Right lobe of liver (tissue), 6 donors: ENCODE measurements at regions not wholly inside any gene's neighbourhood (a gene's known extent, or its start where the extent isn't known, plus 50 kb on each side); places are given as distances from the start of the nearest gene placed in this dataset.

Experiments
- ATAC-seq, 4 donors: fragments of 200-7000 bp; cut with Tn5 transposase; one replicate each; pipeline ENCODE4 v1.9.1; 2020; ENCODE audit warnings: mild to moderate bottlenecking in 4 of 4, moderate library complexity in 4 of 4
- DNase-seq, 3 donors: peaks; one replicate each; pipeline ENCODE4 v3.0.0-alpha.2; 2020
- H3K27ac ChIP-seq, 3 donors: fragments of 200-600 bp; one replicate each; pipeline ENCODE4 v1.8.0; 2022
- H3K27me3 ChIP-seq, 2 donors: fragments of 200-600 bp; one replicate each; pipeline ENCODE4 v1.8.0; 2022
- H3K36me3 ChIP-seq, 4 donors: fragments of 200-600 bp; sonication (generic) in 1 of 4; one replicate each; pipeline versions ENCODE4 v1.5.1 to v1.8.0; 2017 to 2022; ENCODE audit warnings: control low read depth in 1 of 4
- H3K4me1 ChIP-seq, 4 donors: fragments of 200-600 bp; sonication (generic) in 1 of 4; one replicate each; pipeline versions ENCODE4 v1.5.1 to v1.8.0; 2017 to 2022; ENCODE audit warnings: control low read depth in 1 of 4
- H3K4me3 ChIP-seq, 3 donors: fragments of 200-600 bp; one replicate each; pipeline ENCODE4 v1.8.0; 2022
- H3K9me3 ChIP-seq, 4 donors: fragments of 200-600 bp; sonication (generic) in 1 of 4; one replicate each; pipeline versions ENCODE4 v1.5.1 to v1.8.0; 2017 to 2022; ENCODE audit warnings: control low read depth in 1 of 4
- POLR2A ChIP-seq: fragments of 450-650 bp; IDR thresholded peaks from one replicate; pipeline ENCODE4 v1.6.1; 2017; ENCODE audit warnings: antibody characterized with exemption, mild to moderate bottlenecking
- WGBS: methylation state at CpG from one replicate; pipeline ENCODE4 v1.1.6; 2018; ENCODE audit warnings: low coverage, low lambda C conversion rate; ENCODE audit not compliant: insufficient coverage; ENCODE audit errors: missing lambda C conversion rate; 5-methylcytosine and 5-hydroxymethylcytosine counted together
- intact Hi-C, 2 donors: fragments of 100-400 bp; cut with DNase I; formaldehyde crosslinking; loops; one replicate each; pipeline versions ENCODE4 v1.11.2 to v1.14.1; 2022
- TF ChIP-seq, protein P1 (sequence below), 4 donors: fragments of 200-600 bp in 3 of 4; fragments of 450-650 bp in 1 of 4; IDR thresholded peaks; one replicate each; pipeline versions ENCODE4 v1.5.1 to v1.8.0; 2016 to 2022; ENCODE audit warnings: antibody characterized with exemption in 4 of 4, mild to moderate bottlenecking in 2 of 4
- donor health status: DM: no; HTN: yes; CAD: no.
- donor health status: DM: no; HTN: no; CAD: no.
- donor health status: DM: no; HTN: no; CAD: no.
- donor health status: DM: no; HTN: yes; CAD: no.
- donor health status: DM: no; HTN: yes; CAD: no.

- 42% methylated on average over 4 of the region's 4 CpGs for WGBS
Measured at GRCh38 chr6:133583907-133584427, 304.9 kb upstream of the TCF21 start.

DNA sequence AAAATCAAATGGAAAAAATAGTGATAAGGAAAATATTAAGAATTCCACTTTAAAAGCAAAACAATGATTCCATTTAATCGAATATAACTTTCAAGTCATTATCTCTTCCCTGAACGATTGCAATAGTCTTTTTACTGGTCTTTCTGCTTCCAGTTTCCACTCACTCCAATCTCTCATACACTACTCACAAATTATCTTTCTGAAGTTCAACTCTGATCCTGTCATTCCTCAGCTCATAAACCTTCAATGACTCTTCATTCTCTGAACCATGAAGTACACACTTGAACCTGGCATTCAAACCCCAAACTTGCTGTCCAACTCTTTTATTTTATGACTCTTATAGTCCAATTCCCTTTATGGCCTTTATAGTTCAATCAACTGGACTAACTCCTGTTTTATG lies 304.1 kb upstream of the TCF21 start:
- no peak for DNase-seq
- Histone ChIP-seq H3K4me1 (no peaks in the 10 kb centered on the region), H3K9me3 (no peaks in the 10 kb centered on the region), H3K4me3 (no peak overlapping the region), H3K36me3 (no peaks in the 10 kb centered on the region), H3K27me3 (no peaks in the 10 kb centered on the region), H3K27ac (no peak overlapping the region)
- TF ChIP-seq POLR2A, result no peak
- TF ChIP-seq, protein P1, sequence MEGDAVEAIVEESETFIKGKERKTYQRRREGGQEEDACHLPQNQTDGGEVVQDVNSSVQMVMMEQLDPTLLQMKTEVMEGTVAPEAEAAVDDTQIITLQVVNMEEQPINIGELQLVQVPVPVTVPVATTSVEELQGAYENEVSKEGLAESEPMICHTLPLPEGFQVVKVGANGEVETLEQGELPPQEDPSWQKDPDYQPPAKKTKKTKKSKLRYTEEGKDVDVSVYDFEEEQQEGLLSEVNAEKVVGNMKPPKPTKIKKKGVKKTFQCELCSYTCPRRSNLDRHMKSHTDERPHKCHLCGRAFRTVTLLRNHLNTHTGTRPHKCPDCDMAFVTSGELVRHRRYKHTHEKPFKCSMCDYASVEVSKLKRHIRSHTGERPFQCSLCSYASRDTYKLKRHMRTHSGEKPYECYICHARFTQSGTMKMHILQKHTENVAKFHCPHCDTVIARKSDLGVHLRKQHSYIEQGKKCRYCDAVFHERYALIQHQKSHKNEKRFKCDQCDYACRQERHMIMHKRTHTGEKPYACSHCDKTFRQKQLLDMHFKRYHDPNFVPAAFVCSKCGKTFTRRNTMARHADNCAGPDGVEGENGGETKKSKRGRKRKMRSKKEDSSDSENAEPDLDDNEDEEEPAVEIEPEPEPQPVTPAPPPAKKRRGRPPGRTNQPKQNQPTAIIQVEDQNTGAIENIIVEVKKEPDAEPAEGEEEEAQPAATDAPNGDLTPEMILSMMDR (IDR thresholded peaks at IDR 0.05), result no peak
- intact Hi-C loops, result no loop called here
- 53% methylated on average over 2 of the region's 2 CpGs for WGBS
- no peak for ATAC-seq

More at GRCh38 chr6:133583907-133584427, 304.9 kb upstream of the TCF21 start:
- no peak for ATAC-seq
- H3K27me3 ChIP-seq, result no peaks in the 10 kb centered on the region
- no peaks in the 10 kb centered on the region for H3K9me3 ChIP-seq
- intact Hi-C loops, result no loop called here
- H3K4me3 ChIP-seq, result no peak overlapping the region
- TF ChIP-seq, protein P1 (IDR thresholded peaks at IDR 0.05), result no peak
- no peak for TF ChIP-seq POLR2A
- H3K36me3 ChIP-seq, result no peaks in the 10 kb centered on the region
- H3K4me1 ChIP-seq, result no peaks in the 10 kb centered on the region
- DNase-seq, result no peak
- no peak overlapping the region for H3K27ac ChIP-seq

GRCh38 chr6:133585978-133586377 lies 302.9 kb upstream of the TCF21 start:
- no peak overlapping the region for H3K27ac ChIP-seq
- H3K4me3 ChIP-seq, result no peak overlapping the region
- 50% methylated on average over 2 of the region's 2 CpGs for WGBS
- H3K9me3 ChIP-seq, result no peaks in the 10 kb centered on the region
- no peaks in the 10 kb centered on the region for H3K27me3 ChIP-seq
- no peak for ATAC-seq
- TF ChIP-seq POLR2A, result no peak
- TF ChIP-seq, protein P1 (IDR thresholded peaks at IDR 0.05), result no peak
- DNase-seq, result no peak
- H3K36me3 ChIP-seq, result no peaks in the 10 kb centered on the region
- no peaks in the 10 kb centered on the region for H3K4me1 ChIP-seq
- intact Hi-C loops, result no loop called here

DNA sequence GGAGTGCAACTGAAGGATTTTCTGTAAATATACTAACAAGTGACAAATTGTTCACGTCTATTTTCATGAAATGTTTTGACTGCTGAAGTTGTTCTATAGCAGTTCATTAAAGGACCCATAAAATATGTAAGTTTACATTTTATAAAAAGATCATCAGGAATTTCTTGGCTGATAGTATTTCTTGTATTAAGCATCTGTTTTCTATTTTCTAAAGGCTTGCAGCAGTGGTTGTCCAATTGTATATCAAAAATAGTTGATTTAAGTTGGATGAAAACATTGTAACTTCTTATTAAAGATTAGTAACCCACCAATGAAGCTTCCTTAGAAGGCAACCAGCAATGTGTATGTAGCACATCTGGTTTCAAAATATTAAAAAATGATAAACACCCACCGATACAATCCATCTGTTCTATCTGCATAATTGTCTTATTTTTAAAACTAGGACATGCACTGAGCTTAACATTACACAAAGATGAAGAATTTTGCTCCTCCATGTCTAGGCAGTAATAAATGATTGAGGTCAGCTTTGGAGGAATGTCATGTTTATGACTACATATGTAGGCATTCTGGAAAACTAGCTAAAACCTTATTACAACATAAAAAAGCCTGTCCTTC lies 301.3 kb upstream of the TCF21 start:
- TF ChIP-seq, protein P1 (IDR thresholded peaks at IDR 0.05), result no peak
- no peak for TF ChIP-seq POLR2A
- DNase-seq (no peak), ATAC-seq (no peak)
- intact Hi-C loops, result no loop called here
- Histone ChIP-seq H3K4me1 (no peaks in the 10 kb centered on the region), H3K27ac (no peak overlapping the region), H3K9me3 (no peaks in the 10 kb centered on the region), H3K27me3 (no peaks in the 10 kb centered on the region), H3K4me3 (no peak overlapping the region), H3K36me3 (no peaks in the 10 kb centered on the region)
- WGBS, result 64% methylated on average over 2 of the region's 2 CpGs
